Epidermal melanocyte (primary cell): ENCODE measurements at regions not wholly inside any gene's neighbourhood (a gene's known extent, or its start where the extent isn't known, plus 50 kb on each side); places are given as distances from the start of the nearest gene placed in this dataset.
"Not testable (repeated sequence)": the region's sequence is repeated elsewhere in the genome, so short reads cannot be mapped to it uniquely, and the experiment has no call there.

Source experiments
- DNase-seq: peaks from one replicate; pipeline ENCODE4 v3.0.0; 2011; ENCODE audit warnings: low spot score; ENCODE audit not compliant: insufficient read length

DNA sequence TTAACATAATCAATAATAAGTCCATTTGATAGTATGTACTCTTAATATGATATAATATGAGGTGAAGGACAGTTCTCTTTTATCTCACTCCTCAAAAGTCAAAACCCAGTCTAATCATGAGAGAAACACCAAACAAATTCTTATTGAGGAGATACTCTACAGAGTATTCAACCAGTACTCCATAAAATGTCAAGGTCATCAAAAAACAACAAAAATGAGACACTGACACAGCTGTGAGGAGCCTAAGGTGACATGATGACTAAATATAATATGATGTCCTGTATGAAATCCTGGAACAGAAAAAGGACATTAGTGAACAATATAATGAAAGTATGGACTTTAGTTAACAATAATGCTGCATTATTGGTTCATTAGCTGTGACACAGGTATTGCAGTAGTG, 675.1 kb downstream of the HTR1B start:
- DNase-seq = no peak

- DNase-seq = no peak
Measured at GRCh38 chr6:76779068-76779467, 684.2 kb downstream of the HTR1B start.

DNA sequence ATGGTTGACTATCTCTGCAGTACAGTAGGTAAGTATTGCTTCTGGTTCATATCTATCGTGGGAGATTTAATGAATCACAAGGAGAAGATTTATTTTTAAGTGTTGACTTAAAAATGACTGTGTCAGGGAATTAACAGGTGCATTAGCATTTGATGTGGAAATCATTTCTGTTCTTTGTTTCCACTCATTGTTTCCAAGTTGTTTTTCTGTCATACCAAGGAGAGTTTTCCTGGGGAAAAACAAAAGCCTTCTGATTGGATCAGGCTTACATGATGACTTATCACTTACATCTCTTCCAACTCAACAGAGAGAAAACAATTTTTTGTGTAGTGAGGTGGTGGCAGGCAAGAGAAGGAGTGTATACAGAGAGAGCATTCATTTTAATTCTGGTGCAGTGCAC, 686.4 kb downstream of the HTR1B start:
- DNase-seq = no peak

DNA sequence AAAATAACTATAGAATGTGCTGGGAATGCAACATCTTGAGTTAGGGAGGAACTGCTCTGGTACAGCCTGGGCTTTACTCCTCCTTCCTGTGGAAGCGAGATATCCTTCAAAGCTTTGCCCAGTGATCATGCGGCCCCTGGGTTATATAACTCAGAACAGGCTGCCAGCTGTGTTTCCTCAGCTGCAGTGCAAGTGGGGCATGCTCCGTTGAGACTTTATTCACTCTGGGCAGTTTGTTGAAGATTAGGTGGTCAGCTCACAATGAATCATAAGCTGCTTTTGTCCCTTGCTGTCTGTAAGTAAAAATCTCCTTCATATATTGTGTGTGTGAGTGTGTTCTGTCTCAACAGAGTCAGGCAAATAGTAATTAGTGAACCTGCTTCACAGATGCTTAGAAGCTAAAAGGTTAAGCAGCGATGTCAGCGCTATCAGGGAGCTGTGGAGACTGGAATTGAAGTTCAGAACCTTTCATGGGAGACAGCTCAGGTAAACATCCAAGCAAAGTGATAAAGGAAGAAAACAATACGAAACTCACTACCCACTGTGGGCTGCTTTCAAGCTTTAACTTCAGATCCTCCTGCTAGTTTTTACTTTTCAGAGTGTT, 688.4 kb downstream of the HTR1B start:
- no peak for DNase-seq

GRCh38 chr6:76772951-76773350, 690.3 kb downstream of the HTR1B start:
- no peak for DNase-seq

GRCh38 chr6:76771059-76771634, 692.1 kb downstream of the HTR1B start:
- no peak for DNase-seq

- DNase-seq = no peak
Measured at GRCh38 chr6:76770281-76770680, 693.0 kb downstream of the HTR1B start.

- no peak for DNase-seq
Measured at GRCh38 chr6:76768556-76768955, 694.7 kb downstream of the HTR1B start.

DNA sequence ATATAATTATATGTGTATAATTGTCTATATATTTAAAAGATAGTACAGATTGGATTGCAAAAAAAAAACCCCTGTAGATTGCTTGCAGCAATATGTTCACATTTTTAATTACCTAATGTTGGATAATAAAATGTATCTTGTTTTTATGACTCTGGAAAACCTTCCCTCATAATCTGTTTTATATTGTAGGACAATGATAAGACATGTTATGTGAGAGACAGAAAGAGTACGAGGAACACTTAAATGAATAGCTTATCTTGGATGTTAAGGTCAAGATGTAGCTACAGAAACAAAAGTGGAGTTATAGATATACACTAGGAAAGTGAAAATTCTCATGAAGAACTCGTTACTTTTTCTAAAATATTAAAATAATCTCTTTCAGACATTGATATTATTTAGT, 691.6 kb upstream of the IMPG1 start:
- no peak for DNase-seq

DNA sequence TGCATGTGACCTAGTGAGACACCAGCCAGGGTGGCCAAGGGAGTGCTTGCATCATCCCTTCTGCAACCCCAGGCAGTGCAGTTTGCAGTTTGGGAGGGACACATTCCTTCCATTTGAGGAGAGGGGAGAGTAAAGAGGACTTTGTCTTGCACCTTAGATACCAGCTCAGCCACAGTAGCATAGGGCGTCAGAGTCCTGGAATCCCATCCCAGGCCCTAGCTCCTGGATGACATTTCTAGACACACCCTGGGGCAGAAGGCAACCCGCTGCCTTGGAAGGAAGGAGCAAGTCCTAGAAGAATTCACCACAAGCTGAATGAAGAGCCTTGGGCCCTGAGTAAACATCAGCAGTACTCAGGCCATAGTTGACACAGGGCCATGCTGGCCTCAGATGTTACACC, 680.4 kb upstream of the IMPG1 start:
- DNase-seq = no peak

DNA sequence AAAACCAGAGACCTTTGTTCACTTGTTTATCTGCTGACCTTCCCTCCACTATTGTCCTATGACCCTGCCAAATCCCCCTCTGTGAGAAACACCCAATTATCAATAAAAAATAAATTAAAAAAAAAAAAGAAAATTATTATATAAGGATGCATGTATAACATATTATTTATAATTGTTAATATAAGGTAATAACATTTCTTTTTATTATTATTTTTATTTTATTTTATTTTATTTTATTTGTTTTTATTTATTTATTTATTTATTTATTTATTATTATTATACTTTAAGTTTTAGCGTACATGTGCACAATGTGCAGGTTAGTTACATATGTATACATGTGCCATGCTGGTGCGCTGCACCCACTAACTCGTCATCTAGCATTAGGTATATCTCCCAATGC, 672.9 kb upstream of the IMPG1 start:
- DNase-seq = not testable (repeated sequence)

DNA sequence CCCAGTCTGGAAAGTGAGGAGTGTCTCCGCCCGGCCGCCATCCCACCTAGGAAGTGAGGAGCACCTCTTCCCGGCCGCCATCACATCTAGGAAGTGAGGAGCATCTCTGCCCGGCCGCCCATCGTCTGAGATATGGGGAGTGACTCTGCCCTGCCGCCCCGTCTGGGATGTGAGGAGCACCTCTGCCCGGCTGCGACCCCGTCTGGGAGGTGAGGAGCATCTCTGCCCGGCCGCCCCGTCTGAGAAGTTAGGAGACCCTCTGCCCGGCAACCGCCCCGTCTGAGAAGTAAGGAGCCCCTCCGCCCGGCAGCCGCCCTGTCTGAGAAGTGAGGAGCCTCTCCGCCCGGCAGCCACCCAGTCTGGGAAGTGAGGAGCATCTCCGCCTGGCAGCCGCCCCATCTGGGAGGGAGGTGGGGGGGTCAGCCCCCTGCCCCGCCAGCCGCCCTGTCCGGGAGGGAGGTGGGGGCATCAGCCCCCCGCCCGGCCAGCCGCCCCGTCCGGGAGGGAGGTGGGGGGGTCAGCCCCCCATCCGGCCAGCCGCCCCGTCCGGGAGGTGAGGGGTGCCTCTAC, 671.8 kb upstream of the IMPG1 start:
- not testable (repeated sequence) for DNase-seq

GRCh38 chr6:76742919-76743318, 670.5 kb upstream of the IMPG1 start:
- DNase-seq = no peak

- DNase-seq = no peak
Measured at GRCh38 chr6:76719449-76719848, 647.0 kb upstream of the IMPG1 start.

GRCh38 chr6:76708641-76709331, 636.3 kb upstream of the IMPG1 start:
- no peak for DNase-seq

- no peak for DNase-seq
Measured at GRCh38 chr6:76707630-76708029, 635.2 kb upstream of the IMPG1 start.

DNA sequence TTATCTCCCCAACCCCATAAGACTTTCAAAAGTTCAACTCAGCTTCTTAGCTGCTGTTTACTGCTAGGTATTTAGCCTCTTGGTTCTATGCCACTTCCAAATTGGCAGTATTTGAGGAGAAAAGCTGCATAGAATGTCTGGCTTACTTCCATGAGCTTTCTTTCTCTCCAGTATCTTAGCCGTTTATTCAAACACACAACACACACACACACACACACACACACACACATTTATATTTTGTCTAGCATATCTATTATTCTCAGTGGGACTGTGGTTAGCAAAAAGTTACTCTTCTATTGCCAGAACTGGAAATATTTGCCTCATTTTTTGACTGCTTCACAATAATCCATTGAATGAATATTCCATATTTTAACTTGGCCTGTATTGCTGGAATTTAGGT, 634.2 kb upstream of the IMPG1 start:
- DNase-seq = no peak

GRCh38 chr6:76706086-76706485, 633.6 kb upstream of the IMPG1 start:
- DNase-seq = no peak

DNA sequence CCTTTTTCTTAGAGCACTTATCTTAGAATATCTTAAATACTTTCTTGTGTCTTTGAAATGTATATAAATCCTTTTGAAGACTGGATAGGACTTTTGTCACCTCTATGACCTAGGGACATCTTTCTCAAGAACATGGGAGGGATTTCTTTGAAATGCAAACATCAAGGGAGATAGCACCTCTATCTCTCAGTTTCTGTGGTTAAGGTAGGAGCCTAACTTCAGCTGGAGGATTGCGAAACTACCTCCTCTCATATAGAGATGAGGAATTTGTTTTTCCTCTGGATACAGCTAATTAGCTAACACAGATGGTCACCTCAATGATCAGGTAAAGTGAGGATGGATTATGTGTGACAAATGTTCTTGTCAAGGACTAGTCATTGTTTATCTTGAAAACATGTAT, 631.3 kb upstream of the IMPG1 start:
- no peak for DNase-seq

DNA sequence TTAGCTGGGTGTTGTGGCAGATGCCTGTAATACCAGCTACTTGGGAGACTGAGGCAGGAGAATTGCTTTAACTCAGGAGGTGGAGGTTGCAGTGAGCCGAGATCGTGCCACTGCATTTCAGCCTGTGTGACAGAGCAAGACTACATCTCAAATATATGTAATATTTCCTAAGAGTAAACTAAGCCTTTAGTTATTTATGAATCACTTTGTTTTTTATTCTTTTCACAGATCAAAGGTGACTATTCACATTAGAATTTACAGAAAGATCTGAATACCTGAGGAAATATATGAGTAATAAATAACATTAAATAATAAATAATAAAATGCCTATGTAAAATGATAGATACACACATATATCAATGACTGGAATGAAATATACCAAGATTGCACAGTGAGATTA, 630.8 kb upstream of the IMPG1 start:
- DNase-seq = no peak

- DNase-seq = no peak
Measured at GRCh38 chr6:76702187-76702586, 629.7 kb upstream of the IMPG1 start.

DNA sequence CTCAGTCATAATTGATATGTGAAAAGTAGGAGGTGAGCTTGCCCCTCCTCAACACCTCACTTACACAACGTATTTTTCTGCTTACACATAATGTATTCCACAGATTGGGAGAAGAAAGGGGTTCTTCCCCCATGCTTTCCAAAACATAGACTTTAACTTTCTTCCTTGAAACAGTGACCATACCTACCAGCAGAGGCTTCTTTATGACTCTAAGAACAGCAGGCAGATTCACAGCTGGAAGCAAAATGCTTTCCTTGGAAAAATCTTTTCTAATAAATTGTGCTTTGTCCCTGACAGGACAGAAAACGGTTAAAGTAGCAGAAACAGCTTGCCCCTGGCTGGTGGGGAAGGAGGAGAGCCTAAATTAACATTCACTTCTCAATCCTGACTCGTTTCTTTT, 629.1 kb upstream of the IMPG1 start:
- no peak for DNase-seq

GRCh38 chr6:76697585-76697984, 625.1 kb upstream of the IMPG1 start:
- DNase-seq = no peak
